HG02943 (cell line): ENCODE measurements at regions not wholly inside any gene's neighbourhood (a gene's known extent, or its start where the extent isn't known, plus 50 kb on each side); places are given as distances from the start of the nearest gene placed in this dataset.
A peak's percentile ranks its signal among the peaks of the same experiment; 100 is the strongest.
"Not testable (repeated sequence)": the region's sequence is repeated elsewhere in the genome, so short reads cannot be mapped to it uniquely, and the experiment has no call there.

Experiments
- ATAC-seq: cut with Tn5 transposase; IDR thresholded peaks from one replicate; pipeline ENCODE4 v1.9.1; 2021; ENCODE audit warnings: mild to moderate bottlenecking, low read depth, moderate library complexity; ENCODE audit not compliant: unreplicated experiment

DNA sequence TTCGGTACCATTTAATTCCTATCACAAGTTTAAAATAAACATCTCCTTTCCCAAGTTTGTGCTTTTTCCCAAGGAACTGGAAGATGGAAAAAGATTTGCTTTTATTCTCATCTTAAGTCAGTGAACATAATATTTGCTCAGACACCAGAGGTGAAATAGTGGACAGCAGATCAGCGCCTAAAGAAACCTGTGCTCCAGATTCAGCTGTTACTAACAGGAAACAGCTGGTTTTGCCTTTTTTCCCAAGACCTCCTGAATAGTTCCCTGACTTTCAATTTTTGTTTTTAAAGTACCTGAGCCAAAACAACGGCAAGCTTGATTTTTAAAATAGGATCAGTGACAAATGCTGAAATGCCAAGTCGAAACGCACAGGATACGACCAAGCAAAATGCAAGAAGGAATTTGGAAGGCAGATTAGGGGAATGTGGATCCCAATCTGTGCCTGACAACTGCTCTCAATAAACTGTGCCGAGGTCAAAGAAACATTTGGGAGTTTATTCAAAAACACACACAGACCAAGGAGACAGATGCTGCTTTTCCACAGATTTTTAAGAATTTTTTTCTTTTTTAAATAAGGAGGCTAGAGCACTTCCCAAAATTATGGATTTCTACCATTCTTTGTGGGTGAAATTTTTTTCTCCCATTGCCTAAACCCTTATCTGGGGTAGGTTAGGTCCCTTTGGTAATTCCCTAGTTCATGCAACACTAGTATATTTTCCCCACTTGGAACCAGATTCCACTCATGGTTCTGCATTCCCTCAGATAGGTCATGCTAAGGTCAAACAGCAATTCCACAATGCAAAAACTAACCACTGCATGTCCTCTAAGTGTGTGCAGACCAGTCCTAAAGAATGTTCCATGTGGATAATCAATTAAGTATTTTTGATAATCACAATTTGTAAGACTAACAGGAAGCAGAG, 121.5 kb upstream of the PDE1A start:
- no peak for ATAC-seq

GRCh38 chr2:182550234-182550633, 123.4 kb upstream of the PDE1A start:
- no peak for ATAC-seq

- not testable (repeated sequence) for ATAC-seq
These were observed 125.4 kb upstream of the PDE1A start for GRCh38 chr2:182552232-182552631.

DNA sequence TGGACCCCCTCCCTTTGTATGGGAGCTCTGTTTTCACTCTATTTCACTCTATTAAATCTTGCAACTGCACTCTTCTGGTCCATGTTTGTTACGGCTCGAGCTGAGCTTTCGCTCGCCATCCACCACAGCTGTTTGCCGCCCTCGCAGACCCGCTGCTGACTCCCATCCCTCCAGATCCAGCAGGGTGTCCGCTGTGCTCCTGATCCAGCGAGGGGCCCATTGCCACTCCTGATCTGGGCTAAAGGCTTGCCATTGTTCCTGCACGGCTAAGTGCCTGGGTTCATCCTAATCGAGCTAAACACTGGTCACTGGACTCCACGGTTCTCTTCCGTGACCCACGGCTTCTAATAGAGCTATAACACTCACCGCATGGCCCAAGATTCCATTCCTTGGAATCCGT, 125.9 kb upstream of the PDE1A start:
- ATAC-seq, result not testable (repeated sequence)

DNA sequence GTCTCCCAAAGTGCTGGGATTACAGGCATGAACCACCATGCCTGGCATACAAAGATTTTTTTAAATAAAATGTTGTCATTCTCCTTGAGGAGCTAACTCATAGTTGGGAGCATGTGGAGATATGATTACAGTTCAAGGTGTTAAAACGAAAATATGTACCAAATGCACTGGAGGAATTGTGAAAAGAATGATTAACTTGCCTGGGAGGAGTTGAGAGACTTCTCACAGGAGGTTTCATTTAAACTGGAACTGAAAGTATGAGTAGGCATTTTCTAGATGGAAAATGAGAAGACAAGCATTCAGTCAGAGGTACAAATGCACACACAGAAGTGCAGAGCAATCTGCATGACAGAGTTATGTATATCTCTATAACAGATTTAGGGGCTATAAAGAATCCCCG, 126.6 kb upstream of the PDE1A start:
- peak; percentile 100 for ATAC-seq

DNA sequence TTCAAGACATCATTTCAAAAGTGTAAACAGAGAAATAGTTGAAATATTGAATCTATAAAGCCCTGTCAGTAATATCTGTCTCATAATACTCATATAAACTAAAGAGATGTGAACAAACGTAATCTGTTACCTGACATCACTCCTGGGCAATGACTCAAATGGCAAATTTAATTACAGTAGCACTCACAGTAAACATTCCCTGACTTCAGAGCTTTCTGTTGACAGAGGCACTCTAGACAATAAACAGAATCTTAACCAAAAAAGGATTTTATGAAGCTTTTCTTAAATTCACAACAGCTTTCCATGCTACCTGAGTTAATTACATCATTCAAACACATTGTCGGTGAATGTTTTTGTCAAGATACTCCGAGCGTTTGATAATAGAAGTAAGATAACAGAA, 128.1 kb upstream of the PDE1A start:
- ATAC-seq, result no peak

GRCh38 chr2:182558564-182558963, 131.7 kb upstream of the PDE1A start:
- ATAC-seq, result no peak

GRCh38 chr2:182559623-182560022, 132.8 kb upstream of the PDE1A start:
- ATAC-seq, result no peak

- ATAC-seq, result no peak
These were observed 139.2 kb upstream of the PDE1A start for GRCh38 chr2:182565911-182566567.

- no peak for ATAC-seq
These were observed 142.5 kb upstream of the DNAJC10 start for GRCh38 chr2:182573553-182573952.

DNA sequence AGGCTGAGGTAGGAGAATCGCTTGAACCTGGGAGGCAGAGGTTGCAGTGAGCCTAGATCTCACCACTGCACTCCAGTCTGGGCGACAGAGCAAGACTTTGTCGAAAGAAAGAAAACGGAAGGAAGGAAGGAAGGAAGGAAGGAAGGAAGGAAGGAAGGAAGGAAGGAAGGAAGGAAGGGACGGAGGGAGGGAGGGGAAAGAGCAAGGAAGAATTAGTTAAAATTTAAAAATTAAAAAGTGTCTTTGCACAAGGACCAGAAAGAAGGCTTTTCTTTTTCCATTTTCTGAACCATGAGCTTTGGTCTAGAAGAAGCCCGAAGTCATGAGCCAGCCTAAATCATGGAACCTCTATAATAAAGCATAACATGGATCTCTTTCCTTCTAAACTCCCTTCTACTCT, 138.2 kb upstream of the DNAJC10 start:
- ATAC-seq, result no peak

DNA sequence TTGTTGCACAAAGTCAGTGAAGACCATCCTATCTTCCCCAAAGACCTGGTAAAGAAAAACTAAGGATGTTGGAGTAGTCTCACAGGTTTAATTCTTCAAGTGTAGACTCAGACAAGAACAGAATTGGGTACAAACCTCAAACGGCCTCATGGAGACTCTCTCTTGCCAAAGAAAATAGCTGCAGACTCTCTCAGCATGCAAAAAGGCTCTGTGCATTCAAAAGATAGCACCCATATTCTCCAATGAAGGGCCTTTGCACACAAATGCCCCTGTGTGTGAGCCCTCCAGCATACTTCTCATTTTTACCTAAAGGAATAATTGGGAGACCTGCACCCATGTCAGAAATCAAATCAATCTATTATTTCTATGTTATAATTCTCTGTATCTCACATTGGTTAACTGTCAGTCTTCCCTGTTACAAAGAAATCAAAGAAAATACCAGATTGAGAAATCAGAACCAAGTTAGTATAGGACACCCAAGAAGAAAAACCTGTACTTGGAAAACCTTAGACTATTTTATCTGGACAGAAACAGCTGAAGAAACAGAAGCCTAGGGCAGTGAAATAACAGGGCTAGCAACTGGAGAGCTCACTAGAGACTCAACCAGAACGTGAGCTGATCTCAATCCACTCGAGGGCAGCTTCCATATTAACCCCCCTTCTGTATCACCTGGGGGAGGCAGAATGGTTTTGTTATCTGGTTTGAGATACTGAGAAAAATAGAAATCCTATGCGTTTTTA, 134.7 kb upstream of the DNAJC10 start:
- no peak for ATAC-seq

DNA sequence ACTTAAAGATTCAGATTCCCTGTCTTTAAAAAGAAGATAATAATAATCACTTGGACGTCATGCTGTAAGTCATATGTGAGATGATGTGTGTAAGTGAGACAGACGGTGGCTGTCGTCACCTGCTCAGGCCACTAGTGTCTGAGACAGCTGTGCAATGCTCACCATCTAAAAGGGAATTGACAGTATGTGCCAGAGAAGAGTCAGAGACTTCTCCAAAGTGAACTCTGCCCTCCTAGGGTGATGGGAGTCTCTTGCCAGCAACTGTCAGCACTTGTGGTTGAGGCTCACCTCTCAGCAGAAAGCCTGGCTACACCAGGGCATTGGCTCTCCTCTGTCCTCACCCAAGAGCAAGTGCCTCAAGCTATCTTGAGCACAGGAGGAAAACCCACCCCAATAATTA, 131.6 kb upstream of the DNAJC10 start:
- no peak for ATAC-seq

DNA sequence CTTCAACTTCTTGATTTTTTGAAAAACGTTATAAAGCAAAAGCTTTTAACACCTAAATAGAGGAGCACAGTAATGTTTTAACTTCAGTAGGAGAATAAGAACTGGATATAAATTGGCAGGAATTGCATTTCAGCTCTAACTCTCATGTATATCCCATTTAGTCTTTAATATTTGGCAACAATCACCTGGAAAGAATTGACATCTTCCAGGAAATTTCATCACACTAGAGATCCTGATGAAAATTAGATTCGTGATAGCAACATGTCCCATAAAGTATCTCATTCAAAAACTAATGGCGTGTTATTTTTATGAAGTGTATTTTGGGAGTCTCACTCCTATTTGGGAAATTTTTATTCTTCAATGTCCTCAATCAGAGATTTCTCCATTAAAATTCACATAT, 131.1 kb upstream of the DNAJC10 start:
- no peak for ATAC-seq

GRCh38 chr2:182585430-182585829, 130.6 kb upstream of the DNAJC10 start:
- no peak for ATAC-seq

DNA sequence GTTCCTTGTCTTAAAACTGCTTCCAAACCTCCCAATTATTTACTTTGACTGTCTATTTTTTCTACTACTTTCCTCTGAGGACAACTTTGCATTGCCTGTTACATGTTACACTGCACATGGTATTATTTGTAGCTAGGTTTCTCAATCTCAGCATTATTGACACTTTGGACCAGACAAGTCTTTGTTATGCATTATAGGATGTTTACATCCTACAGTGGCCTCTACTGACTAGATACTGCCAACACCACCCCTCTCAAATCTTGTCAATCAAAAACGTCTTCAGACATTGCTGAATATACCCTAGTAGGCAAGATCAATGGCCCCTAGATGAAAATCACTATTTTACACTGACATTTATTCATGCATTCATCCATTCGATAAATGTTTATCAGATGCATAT, 129.6 kb upstream of the DNAJC10 start:
- ATAC-seq, result no peak

- ATAC-seq, result no peak
These were observed 128.2 kb upstream of the DNAJC10 start for GRCh38 chr2:182587831-182588230.

DNA sequence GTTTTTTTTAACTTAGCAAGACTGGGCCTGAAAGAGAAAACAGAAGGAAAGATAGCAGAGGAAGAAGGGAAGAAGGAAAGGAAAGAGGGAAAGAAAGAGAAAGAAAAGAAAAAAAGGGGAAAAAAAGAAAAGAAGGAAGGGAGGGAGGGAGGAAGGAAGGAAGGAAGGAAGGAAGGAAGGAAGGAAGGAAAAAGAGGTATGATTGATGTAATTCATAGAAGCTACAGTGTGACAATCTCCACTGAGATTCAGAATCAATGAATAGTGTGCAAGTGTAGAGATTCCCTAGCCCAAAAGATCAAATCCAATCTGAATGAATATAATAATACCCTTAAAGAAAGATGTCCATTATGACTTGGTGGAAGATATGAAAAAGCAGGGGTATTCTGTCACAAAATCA, 126.9 kb upstream of the DNAJC10 start:
- no peak for ATAC-seq

DNA sequence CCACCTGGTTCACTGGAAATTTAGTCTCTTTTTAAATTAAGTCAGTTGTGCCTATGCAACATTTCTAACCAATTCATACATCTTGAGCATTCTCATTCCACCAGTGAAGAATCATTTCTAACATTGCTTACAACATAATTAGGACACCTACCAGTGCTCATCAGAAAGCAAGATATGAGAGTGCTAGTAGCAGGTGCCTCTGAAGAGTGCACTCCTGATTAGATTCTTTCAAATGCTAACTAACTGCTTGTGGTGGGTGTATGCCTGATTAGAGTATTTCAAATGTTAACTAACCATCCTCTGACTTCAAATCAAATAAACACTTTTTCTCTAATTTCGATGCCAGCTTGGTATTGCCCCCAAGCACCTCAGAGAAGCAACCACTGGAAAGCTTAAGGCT, 124.3 kb upstream of the DNAJC10 start:
- ATAC-seq, result no peak

GRCh38 chr2:182592691-182593393, 123.2 kb upstream of the DNAJC10 start:
- no peak for ATAC-seq
